ENCODE measurements at regions not wholly inside any gene's neighbourhood (a gene's known extent, or its start where the extent isn't known, plus 50 kb on each side); places are given as distances from the start of the nearest gene placed in this dataset.

DNA sequence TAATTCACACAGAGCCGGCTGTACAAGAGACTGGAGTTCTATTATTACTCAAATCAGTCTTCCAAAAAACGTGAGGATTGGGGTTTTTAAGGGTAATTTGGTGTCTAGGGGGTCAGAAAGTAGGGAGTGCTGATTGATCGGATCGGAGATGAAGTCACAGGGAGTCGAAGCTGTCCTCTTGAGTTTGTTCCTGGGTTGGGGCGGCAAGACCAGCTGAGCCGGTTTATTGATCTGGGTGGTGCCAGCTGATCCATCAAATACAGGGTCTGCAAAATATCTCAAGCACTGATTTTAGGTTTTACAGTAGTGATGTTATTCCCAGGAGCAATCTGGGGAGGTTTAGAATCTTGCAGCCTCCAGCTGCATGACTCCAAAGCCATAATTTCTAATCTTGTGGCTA lies 262.7 kb downstream of the KCNRG start:
- TF ChIP-seq, protein P1, sequence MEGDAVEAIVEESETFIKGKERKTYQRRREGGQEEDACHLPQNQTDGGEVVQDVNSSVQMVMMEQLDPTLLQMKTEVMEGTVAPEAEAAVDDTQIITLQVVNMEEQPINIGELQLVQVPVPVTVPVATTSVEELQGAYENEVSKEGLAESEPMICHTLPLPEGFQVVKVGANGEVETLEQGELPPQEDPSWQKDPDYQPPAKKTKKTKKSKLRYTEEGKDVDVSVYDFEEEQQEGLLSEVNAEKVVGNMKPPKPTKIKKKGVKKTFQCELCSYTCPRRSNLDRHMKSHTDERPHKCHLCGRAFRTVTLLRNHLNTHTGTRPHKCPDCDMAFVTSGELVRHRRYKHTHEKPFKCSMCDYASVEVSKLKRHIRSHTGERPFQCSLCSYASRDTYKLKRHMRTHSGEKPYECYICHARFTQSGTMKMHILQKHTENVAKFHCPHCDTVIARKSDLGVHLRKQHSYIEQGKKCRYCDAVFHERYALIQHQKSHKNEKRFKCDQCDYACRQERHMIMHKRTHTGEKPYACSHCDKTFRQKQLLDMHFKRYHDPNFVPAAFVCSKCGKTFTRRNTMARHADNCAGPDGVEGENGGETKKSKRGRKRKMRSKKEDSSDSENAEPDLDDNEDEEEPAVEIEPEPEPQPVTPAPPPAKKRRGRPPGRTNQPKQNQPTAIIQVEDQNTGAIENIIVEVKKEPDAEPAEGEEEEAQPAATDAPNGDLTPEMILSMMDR (IDR thresholded peaks at IDR 0.05; ENCODE audit: insufficient read depth, low read length, poor library complexity, severe bottlenecking): no peak
- no peak for TF ChIP-seq EZH2phosphoT487 (conservative IDR thresholded peaks at IDR 0.05; ENCODE audit: low read length)

All from SU-DHL-6 (cell line).